ENCODE measurements at regions not wholly inside any gene's neighbourhood (a gene's known extent, or its start where the extent isn't known, plus 50 kb on each side); places are given as distances from the start of the nearest gene placed in this dataset.

DNA sequence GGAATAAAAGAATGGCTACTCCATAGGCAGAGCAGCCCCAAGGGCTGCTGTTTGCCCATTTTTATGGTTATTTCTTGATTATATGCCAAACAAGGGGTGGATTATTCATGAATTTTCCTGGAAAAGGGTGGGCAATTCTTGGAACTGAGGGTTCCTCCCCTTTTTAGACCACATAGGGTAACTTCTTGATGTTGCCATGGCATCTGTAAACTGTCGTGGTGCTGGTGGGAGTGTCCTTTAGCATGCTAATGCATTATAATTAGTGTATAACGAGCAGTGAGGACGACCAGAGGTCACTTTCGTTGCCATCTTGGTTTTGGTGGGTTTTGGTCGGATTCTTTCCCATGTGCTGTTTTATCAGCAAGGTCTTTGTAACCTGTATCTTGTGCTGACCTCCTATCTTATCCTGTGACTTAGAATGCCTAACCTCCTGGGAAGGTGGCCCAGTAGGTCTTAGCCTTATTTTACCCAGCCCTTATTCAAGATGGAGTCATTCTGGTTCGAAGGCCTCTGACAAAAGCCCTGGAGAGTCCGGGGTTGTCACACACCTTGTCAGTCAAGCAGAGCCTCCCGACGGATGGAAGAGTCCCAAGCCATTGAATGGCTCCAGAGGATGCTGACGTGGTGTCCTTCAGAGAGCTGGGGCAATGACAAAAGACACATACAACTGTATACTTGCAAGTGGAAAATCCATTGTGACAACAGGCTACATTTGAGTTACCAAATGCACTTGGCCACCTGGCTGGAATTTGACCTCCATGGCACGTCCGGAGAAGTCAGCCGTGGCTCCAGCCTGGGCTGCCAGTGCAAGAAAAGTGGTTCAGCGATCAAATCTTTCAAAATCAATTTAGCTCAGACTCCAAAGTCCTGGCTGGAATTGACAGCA lies 67.1 kb upstream of the CLINT1 start:
- no peak for DNase-seq

DNA sequence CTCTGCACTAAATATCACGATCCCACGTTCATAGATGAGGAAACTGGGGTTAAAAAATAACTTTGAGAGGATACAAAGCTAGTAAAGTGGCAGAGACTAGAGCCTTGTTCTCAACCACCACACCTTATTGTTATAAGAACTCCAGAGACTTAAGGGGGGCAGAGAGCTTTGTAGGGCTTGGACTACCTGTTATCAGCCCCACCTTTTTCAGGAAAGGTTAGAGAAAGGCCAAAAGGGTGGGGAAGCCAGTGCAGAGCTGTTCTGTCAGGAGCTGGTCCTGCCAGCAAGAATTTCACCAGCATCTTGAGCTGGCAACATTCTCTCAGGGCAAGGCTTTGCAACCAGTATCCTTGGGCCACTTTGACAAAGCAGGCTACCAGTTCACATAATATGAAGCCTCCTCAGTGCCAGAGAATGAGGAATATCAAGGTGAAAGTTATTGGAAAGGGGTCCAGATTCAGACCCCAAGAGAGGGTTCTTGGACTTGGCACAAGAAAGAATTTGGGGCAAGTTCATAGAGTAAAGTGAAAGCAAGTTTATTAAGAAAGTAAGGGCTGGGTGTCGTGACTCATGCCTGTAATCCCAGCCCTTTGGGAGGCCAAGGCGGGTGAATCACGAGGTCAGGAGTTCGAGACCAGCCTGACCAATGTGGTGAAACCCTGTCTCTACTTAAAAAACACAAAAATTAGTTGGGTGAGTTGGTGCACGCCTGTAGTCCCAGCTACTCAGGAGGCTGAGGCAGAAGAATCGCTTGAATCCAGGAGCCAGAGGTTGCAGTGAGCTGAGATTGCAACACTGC lies 66.2 kb upstream of the CLINT1 start:
- DNase-seq = no peak

DNA sequence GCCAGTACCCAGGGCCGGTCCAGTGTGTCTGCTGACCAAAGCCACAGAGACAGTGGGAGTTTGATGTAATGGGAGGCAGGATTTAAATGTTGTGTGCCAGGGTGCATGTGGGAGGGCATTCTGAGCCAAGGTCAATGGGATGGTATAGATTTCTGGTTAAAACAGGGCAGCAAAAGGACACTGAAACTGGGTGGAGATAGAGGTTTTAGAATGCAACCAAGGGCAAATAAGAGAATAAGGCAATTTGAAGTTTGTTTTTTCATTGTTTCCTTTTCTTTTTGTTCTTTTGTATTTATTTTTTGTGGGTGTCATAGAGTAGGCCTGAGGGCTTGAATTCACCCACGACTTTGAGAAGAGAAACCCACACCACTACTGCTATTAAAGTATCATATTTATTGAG lies 65.5 kb upstream of the CLINT1 start:
- DNase-seq = no peak

DNA sequence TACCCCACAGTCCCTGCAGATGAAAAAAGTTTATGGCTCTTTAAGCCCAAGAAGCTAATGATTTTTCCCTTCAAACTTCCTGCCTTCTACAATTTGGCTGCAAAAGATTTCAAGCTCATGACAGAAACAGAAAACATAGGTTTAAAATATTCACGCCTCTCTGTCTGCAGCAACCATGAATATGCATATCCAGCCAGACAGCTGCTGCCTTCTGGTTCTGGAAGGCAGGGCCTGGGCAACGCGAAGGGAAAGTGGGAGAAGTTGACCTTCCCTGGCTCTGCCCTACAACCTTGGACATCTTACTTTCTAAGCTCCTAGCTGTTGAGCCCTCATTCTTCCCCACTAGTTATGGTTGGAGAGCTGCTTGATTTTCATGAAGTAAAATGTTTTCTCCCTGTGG lies 64.8 kb upstream of the CLINT1 start:
- DNase-seq = no peak

- DNase-seq = no peak
These were observed 63.1 kb upstream of the CLINT1 start for GRCh38 chr5:157922026-157922425.

- DNase-seq = no peak
These were observed 61.9 kb upstream of the CLINT1 start for GRCh38 chr5:157920828-157921170.

GRCh38 chr5:157918811-157919742 lies 60.1 kb upstream of the CLINT1 start:
- DNase-seq = no peak

GRCh38 chr5:157917899-157918809 lies 59.2 kb upstream of the CLINT1 start:
- DNase-seq = peak; percentile 66

- no peak for DNase-seq
These were observed 58.5 kb upstream of the CLINT1 start for GRCh38 chr5:157917491-157917890.

DNA sequence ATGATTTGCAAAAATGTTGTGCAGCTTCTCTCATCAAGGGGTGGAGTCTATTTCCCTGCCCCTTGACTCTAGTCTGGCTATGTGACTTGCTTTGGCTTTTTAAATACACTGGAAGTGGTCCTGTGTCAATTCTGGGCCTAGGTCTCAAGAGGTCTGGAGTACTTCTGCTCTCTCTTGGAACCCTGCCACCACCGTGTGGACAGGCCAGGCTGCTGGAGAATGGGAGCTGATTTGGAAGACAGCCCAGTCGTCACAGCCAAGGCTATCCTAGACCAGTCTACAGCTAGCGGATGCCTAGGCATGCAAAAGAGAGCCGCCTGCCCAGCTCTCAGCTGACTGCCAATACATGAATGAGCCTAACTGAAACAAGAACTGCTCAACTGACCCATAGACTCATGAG lies 56.7 kb upstream of the CLINT1 start:
- DNase-seq = peak; percentile 78

DNA sequence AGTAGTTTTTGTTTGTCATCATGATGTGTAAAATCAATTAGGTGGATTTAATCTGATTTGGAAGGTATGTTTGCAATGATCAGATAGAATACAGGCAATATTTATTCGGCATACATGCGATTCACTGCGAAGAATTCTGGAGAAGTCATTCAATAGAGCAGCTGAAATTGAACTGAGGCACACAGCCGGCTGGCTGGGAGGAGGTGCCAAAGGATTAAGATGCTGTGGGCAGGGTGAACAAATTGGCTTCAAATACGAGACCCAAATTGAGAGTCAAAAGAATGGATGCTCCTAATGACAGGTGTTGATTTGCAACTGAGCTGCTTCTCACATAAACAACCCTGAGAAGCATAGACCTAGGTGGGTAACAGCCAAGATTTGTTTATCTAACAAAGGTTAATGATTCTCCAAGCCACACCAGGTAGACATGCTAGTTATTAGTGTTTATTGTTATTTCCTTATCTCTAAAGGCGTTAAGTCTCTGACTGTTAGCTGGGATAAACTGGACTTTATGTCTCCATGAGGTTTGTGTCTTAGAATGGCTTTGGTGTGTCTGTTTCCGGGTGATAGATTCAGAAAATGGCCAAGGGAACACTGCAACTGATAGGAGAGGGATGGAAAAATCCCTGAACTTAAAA lies 55.3 kb upstream of the CLINT1 start:
- no peak for DNase-seq

DNA sequence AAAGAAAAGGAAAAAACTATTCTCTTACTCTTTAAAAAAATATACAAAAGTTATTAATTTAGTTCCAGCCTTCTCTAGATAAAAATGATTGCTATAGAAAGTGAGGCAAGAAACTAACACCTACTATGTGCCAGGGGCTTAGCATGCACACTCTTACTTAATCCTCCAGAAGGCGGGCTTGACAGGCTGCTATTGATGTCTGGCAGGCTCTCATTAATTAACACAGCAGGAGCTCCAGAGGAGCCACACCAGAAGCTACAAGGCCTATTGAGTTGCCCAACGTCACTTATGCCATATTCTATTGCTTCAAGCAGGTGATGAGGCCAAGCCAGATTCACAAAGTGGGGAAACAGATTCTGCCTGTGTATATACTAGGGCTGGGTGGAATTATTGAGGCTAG lies 54.6 kb upstream of the CLINT1 start:
- DNase-seq = no peak

GRCh38 chr5:157912621-157913325 lies 53.8 kb upstream of the CLINT1 start:
- DNase-seq = no peak

DNA sequence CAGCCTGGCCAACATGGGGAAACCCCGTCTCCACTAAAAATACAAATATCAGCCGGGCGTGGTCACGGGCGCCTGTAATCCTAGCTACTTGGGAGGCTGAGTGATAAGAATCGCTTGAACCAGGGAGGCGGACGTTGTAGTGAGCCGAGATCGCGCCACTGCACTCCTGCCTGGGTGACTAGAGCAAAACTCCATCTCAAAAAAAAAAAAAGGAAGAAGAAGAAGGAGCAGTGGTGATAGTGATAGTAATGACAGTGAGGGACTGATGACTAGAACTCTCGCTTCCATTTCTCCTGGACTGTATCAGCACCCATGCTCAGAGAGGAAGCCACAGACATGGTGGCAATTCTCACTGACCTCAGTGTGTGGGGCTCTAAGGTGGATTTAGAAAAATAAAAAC lies 52.6 kb upstream of the CLINT1 start:
- no peak for DNase-seq
